ENCODE measurements at regions not wholly inside any gene's neighbourhood (a gene's known extent, or its start where the extent isn't known, plus 50 kb on each side); places are given as distances from the start of the nearest gene placed in this dataset.

DNA sequence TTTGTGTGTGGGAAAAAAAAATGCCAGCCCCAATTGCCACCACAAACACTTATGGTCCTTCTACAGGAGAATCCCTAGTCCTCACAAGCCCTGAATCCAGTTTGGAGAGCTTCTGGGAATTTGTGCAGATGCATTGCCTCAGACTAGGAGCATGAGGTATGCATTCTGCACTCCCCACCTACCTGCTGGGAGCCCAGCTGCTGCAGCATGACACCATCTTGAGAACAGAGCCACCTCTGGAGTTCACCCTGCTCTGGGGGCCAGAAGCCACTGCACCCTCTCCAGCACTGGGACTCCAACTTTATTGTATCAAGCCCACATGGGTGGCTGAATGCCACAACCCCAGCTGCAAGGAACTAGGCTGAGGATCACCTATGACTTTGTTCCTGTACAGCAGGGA, 568.5 kb upstream of the ID4 start:
- Histone ChIP-seq H2AK9ac (replicated peaks; ENCODE audit: low read depth, low read length, poor library complexity) (no peak overlapping the region), H4K91ac (ENCODE audit: insufficient read depth, low read depth, low read length) (no peak overlapping the region), H2BK15ac (ENCODE audit: low read depth, low read length) (no peak overlapping the region), H2AK5ac (ENCODE audit: low read depth, low read length) (no peak overlapping the region), H2AFZ (replicated peaks; ENCODE audit: low read length, poor library complexity) (no peak overlapping the region), H3K9me3 (ENCODE audit: control insufficient read depth, insufficient read depth, low read length) (peaks cover 15% of the 10 kb centered on the region), H3K56ac (ENCODE audit: extremely low read depth, insufficient read depth, low read length) (no peak overlapping the region), H2BK20ac (ENCODE audit: low read depth, low read length) (no peak overlapping the region), H3K14ac (replicated peaks; ENCODE audit: low read depth, low read length) (no peak overlapping the region), H3K27ac (ENCODE audit: insufficient read depth, low read length) (no peak overlapping the region), H2BK5ac (ENCODE audit: low read depth, low read length, poor library complexity, severe bottlenecking) (no peak overlapping the region), H3K27me3 (ENCODE audit: control insufficient read depth, insufficient read depth, low read length) (no peaks in the 10 kb centered on the region), H3K23ac (ENCODE audit: low read depth, low read length) (no peak overlapping the region), H3K9me1 (ENCODE audit: insufficient read depth, low read length) (no peaks in the 10 kb centered on the region), H4K20me1 (ENCODE audit: insufficient read depth, low read length) (no peaks in the 10 kb centered on the region), H3K4me3 (ENCODE audit: insufficient read depth, low read depth, low read length) (no peak overlapping the region), H3K4ac (ENCODE audit: low read depth, low read length) (no peak overlapping the region), H4K5ac (ENCODE audit: low read depth, low read length) (no peak overlapping the region), H3K36me3 (ENCODE audit: control insufficient read depth, insufficient read depth, low read length) (no peaks in the 10 kb centered on the region), H4K8ac (ENCODE audit: low read depth in 2 of 2, low read length in 2 of 2) (no peak overlapping the region), H3K9ac (ENCODE audit: low read depth, low read length) (no peak overlapping the region), H3K79me1 (ENCODE audit: low read depth in 1 of 2, low read length in 2 of 2) (no peaks in the 10 kb centered on the region), H3K4me2 (ENCODE audit: low read depth, low read length) (no peak overlapping the region), H2BK120ac (ENCODE audit: low read depth, low read length) (no peak overlapping the region), H3K18ac (ENCODE audit: low read depth, low read length) (no peak overlapping the region), H3K4me1 (ENCODE audit: control insufficient read depth, insufficient read depth, low read length) (no peaks in the 10 kb centered on the region)
- TF ChIP-seq CHD1 (IDR thresholded peaks at IDR 0.05; ENCODE audit: low read depth, low read length), result no peak
- no peak for TF ChIP-seq MAZ (IDR thresholded peaks at IDR 0.05; ENCODE audit: borderline replicate concordance, low read depth, low read length)
- TF ChIP-seq, protein P1, sequence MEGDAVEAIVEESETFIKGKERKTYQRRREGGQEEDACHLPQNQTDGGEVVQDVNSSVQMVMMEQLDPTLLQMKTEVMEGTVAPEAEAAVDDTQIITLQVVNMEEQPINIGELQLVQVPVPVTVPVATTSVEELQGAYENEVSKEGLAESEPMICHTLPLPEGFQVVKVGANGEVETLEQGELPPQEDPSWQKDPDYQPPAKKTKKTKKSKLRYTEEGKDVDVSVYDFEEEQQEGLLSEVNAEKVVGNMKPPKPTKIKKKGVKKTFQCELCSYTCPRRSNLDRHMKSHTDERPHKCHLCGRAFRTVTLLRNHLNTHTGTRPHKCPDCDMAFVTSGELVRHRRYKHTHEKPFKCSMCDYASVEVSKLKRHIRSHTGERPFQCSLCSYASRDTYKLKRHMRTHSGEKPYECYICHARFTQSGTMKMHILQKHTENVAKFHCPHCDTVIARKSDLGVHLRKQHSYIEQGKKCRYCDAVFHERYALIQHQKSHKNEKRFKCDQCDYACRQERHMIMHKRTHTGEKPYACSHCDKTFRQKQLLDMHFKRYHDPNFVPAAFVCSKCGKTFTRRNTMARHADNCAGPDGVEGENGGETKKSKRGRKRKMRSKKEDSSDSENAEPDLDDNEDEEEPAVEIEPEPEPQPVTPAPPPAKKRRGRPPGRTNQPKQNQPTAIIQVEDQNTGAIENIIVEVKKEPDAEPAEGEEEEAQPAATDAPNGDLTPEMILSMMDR (conservative IDR thresholded peaks at IDR 0.05; ENCODE audit: low read depth, low read length), result no peak
- TF ChIP-seq, protein P2, sequence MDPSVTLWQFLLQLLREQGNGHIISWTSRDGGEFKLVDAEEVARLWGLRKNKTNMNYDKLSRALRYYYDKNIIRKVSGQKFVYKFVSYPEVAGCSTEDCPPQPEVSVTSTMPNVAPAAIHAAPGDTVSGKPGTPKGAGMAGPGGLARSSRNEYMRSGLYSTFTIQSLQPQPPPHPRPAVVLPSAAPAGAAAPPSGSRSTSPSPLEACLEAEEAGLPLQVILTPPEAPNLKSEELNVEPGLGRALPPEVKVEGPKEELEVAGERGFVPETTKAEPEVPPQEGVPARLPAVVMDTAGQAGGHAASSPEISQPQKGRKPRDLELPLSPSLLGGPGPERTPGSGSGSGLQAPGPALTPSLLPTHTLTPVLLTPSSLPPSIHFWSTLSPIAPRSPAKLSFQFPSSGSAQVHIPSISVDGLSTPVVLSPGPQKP (IDR thresholded peaks at IDR 0.05; ENCODE audit: borderline replicate concordance, low read depth, low read length), result no peak
- TF ChIP-seq FOS (IDR thresholded peaks at IDR 0.05; ENCODE audit: low read depth, low read length), result no peak
- no peak for TF ChIP-seq CEBPB (IDR thresholded peaks at IDR 0.05; ENCODE audit: low read depth, low read length)
- in situ Hi-C loops (cut with MboI; ENCODE audit: low sequenced_read_pairs) (no loop called here), intact Hi-C loops (cut with micrococcal nuclease) (no loop called here), dilution Hi-C loops (cut with HindIII; ENCODE audit: low sequenced_read_pairs, unreplicated experiment) (no loop called here)
- ATAC-seq (ENCODE audit: low read depth) (no peak), DNase-seq (no peak)
- ChIA-PET POLR2A (ENCODE audit: unreplicated experiment) (no interaction called here), CTCF (no interaction called here)
- no TSS peak for BruUV-seq (replicated peaks)

All from IMR-90 (cell line).